HG02840 (cell line): ENCODE measurements at regions not wholly inside any gene's neighbourhood (a gene's known extent, or its start where the extent isn't known, plus 50 kb on each side); places are given as distances from the start of the nearest gene placed in this dataset.

Experiments used
- ATAC-seq: cut with Tn5 transposase; IDR thresholded peaks from one replicate; pipeline ENCODE4 v1.9.1; 2021; ENCODE audit warnings: mild to moderate bottlenecking, moderate library complexity, moderate number of reproducible peaks; ENCODE audit not compliant: unreplicated experiment, low FRiP score

DNA sequence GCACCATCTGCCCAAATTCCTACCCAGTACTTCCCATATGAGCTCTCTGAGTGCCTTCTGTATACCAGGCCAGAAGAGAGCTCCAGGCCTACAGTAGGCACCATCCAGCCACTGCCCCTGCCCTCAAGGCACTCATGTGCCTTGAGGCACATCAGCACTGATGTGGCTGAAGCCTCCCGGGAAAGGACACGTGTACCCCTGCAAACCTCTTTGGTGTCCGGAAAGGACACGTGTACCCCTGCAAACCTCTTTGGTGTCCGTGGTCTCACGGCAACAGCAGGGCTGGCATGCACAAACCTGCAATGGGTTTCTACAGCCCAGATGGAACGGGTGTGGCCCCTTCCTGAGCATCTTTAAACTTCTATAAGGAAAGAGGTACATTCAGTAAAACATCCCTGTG, 209.4 kb upstream of the IGF1R start:
- no peak for ATAC-seq

DNA sequence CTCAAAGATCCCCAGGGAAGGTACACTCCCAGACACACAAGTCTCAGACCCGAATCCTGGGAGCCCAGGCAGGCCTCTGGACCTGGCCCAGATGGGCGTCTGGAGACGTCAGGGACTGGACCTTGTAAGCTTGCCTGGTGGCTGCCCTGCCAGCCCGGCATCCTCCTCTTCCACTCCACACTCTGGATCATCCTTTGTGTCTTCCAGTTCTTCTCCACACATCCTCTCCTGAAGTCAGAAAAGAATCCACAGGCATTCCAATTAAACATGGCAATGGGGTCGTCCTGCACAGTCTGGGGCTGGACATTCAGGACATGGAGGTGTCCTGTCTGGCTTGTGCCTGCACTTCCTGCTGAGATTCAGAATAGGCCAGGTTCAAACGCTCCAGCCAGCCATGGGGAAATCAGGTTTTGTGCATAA, 208.8 kb upstream of the IGF1R start:
- no peak for ATAC-seq

DNA sequence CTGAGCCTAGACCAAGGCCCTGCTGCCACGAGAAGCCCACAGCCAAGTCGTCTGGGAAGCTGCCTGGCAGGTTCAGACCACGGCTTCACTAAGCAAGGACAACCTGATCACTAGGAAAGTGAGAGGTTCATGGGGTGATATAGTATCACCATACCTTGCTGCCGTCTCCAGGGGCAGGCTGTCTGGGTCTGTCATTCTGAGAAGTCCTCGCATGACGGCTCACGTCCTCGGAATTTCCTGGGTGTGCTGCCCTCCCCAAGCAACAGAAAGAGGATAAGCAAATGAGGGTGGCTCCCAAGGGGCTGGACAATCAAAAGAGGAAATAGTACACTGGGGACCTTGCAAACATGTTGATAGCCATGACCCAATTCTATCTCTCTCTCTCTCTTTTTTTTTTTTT, 207.4 kb upstream of the IGF1R start:
- no peak for ATAC-seq

DNA sequence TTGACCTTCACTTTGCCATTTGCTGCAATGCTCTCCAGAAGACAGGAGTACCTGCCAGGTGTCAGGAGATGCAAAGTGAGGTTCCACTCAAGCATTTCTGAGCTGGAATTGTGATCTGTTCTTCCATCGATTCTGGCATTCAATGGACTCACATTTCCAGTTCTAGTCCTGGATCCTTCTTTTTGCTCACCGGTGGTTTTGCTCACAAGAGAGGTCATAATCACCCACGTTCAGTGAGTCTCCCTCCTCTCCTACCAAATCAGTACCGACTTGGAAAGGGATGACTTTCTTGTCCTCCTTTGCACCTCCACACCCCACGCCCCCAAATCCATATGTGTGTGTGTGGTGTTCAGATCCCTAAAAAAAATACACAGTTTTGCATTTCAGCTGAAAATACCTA, 206.7 kb upstream of the IGF1R start:
- no peak for ATAC-seq

DNA sequence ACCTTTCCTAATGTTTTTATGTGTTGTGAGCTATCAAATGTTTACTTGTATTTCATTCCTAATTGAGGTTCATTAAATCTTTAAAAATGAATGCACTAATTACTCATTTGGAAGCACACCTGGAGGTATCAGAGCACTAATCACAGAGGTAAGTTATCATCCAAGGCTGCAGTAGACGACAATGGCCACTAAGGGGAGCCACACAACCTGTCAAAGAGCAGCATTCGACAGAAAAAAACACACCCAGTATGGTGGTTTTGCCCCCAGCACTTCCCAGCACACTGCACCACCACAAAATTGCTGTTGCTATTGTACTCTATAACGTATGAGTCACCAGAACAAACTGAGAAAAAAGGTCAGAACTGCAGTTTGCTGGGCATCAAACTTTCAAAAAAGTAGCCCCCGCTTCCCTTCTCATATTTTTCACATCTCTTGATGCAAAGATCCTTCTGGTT, 205.9 kb upstream of the IGF1R start:
- ATAC-seq: no peak

DNA sequence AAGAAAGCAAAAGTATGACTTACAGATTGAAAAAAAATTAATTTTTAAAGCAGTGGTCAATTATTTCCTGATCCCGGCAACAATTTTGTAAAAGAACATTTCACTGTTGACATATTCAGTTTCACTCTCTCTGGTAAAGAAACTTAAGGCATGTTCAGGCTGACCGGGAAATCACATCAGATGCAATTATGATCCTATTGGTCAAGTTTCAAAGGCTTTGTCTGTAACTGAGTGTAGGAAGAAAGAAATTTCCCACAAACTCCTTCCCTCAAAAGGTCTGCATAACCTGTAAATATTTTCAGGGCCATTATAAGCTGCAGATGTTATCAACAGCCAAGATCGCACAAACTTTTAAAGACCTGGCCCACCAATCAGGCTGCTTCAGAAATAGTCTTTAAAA, 205.4 kb upstream of the IGF1R start:
- no peak for ATAC-seq

DNA sequence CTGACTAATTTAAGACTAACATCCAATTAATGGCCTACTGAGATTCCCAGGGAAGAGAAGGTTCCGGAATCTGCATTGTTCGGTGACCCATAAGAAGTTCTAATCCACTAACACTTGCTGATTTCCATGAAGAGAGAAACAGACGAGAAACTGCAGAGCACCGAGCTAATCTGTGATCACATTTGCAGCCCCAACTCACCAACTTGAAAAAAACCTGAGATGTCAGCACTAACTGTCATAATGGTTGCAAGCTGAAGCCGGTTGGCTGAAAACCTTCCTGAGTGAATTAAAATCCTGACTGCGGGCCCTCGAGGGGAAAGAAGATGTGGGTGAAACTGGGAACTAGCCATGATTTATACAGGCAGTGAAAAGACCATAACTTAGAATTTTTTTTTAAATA, 204.8 kb upstream of the IGF1R start:
- no peak for ATAC-seq

DNA sequence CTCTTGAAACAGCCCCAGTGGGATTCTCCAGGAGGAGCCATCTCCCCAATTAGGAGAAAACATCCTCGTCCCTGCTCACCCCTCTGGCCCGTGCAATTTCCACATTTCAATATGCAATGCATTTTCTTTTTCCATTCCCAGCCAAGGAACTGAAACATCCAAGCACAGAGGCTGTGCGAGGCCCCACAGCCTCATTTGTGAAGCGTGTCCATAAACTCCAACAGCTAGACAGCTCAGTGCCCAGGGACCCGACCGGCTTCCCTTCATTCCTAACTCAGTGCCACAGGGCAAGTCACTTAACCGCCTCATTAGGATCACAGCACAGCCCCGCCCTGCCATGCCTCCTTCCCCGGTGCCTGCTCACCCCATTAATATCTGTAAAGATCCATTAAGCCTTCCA, 204.2 kb upstream of the IGF1R start:
- ATAC-seq: no peak

DNA sequence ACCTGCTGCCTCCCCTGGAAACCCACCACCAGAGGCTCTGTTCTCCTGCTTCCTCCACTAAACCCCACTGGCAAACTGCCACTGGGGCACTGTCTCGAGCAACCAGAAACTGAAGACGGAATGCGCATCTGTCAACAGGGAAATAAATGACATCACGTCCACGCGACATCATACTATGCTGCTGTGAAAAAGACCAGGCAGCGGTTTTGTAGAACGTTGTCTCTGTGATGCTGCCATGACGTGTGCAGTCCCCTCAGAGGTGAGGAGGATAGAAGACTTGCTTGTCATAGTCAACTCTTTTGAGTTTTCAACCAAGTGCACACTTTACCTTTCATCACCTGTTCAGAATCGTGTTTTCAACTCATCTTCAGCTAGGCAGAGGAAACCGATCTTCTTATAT, 203.0 kb upstream of the IGF1R start:
- ATAC-seq: no peak

DNA sequence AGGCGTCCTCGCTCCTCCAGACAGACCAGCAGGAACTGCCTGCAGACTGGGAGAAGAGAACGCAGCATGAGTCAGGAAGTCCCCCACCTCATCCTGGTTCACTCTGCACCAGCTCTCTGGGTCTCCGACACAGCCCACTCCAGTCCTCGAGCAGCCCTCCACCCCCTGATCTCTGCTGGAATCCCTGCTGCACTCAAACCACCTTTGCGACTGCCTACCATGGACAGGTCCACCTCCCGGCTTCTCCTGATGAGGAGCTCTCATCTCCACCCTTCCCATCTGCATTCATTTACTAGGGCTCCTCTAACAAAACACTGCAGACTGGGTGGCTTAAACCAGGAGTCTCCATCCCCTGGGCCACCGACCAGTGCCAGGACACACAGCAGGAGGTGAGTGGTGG, 202.3 kb upstream of the IGF1R start:
- ATAC-seq: no peak

DNA sequence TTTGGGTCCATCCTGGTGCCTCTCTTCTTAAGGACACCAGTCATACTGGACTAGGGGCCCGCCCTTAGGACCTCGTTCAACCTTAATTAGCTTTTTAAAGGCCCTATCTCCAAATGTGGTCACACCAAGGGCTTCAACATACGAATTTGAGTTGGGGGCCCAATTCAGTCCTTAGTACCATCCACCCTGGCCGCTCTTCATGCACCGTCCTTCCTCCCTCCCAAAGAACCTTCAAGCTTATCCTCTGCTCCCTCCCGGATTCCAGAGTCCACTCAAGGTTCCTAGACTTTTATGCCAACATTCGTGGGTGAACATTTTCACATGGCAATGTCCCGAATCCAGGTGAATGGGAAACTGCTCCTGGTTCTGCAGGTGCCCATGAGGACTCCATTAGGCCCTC, 201.3 kb upstream of the IGF1R start:
- ATAC-seq: no peak

DNA sequence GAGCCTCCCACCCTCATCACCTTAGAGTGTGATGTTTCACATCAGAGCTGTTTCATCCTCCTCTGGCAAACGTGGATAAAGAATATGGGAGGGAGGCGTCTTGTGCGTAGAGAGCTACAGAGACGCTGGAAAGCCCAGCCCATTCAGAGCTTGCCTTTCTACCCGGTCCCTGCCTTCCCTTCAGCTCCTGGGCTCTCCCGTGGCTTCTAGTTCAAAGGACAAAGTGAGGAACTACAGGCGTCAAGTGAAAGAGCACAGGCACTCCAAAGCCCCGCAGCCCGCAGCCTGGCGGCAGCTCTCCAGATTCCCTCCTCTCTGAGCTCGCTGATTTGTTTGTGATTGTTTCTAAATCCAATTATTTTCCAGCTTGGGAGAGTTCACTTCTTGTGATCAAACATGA, 197.1 kb upstream of the IGF1R start:
- no peak for ATAC-seq

DNA sequence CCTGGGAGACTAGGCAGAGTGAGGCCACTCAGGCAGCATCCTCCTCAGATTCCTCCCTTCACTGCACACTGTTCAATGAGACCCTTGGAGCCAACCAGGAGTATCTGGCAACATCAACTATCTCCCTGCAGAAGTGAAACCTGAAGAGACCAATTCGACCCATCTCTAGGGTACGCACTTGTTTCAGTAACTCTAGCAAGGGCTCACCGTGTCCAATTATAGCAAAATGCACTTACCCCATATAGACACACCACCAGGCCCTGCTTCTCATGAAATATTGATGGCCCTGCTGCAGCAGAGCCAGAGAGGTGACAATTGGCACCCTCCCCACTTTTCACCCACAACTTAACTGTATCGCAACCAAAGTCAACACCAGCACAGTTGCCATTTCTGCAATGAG, 196.1 kb upstream of the IGF1R start:
- no peak for ATAC-seq

DNA sequence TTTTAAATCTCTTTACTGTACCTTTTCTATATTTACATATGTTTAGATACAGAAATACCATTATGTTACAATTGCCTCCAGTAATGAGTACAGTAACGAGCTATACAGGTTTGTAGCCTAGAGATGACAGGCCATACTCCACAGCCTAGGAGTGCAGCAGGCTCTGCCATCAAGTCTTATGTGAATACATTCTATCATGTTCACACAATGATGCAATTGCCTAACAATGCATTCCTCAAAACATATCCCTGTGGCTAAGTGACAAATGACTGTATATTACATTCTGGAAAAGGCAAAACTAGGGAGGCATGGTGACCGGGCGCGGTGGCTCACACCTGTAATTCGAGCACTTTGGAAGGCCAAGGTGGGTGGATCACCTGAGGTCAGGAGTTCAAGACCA, 192.4 kb upstream of the IGF1R start:
- no peak for ATAC-seq

DNA sequence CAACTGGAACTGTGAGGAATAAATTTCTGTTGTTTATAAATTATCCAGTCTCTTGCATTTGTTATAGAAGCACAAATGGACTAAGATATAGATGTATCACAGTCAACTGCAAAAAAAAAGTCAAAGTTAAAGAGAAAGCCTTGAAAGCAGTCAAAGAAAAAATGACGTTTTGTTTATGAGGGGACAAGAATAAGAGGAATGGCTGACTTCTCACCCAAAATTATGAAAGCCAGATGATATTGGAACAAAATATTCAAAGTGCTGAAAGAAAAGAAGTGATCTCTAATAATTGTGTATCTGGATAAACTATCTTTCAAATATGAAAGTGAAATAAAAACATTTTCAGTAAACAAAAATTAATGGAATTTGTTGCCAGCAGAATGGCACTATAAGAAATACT, 171.8 kb upstream of the IGF1R start:
- no peak for ATAC-seq

DNA sequence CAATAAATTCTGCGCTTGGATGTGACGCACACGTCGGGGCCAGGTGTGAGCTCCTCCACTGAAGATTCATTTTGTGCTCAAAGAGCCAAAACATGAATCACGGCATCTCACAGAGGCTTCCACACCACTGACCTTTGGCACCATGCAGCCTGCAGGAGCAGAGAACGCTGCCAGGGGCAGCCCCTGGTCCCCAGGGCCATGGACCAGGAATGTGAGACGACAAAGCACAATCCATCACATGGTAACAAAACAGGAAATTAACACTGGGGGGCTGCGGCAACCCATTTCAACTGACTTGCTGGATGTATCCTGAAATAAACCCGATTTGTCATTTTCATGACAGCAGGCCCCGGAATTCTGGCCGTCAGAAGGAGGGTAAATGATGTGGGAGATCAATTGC, 167.5 kb upstream of the IGF1R start:
- no peak for ATAC-seq

DNA sequence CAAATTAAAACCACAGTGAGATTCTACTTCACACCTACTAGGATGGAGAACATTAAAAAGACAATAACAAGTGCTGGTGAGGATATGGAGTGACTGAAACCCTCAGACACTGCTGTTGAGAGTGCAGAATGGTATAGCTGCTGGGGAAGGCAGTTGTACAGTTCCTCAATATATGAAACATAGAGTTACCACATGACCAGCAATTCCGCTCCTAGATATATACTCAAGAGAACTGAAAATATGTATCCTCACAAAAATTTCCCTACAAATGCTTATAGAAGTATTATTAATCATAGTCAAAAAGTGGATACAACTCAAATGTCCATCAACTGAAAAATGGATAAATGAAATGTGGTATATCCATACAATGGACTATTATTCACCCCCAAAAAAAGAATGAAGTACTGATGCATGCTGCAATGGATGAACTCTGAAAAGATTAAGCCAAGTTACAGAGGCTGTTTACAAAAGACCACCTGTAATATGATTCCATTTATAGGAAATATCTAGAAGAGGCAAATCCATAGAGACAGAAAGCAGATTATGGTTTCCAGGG, 164.7 kb upstream of the IGF1R start:
- ATAC-seq: no peak

DNA sequence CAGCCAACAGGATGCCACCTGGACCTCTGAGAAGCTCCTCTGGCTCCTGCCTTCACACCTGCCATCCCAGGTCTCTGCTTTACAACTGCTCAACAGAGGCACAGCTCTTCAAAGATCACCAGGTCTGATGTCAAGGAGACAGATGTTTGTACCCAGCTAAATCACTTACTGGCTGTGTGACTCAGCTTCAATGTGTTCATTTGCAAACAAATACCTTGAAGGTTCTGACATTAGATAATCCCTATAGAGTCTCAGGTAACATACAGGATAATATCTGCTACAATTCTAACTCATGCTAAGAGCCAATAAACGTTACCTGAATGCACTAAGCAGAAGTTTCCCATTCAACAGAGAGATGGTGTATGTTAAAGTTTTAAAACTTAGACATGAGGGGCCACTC, 163.4 kb upstream of the IGF1R start:
- ATAC-seq: no peak

DNA sequence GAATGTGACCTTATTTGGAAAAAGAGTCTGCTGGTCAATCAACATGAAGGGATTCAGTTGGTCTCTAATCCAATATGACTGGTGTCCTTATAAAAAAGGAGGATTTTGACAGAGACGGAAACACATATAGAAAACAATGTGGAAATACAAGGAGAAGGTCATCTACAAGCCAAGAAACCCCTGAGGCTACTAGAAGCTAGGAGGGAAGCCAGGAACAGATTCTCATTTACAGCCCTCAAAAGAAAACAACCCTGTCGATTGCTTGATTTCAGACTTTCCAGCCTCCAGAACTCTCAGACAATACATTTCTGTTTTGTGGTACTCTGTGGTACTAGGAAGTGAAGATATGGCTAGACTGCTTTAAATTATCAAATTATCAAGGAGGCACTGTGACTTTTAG, 162.9 kb upstream of the IGF1R start:
- no peak for ATAC-seq

DNA sequence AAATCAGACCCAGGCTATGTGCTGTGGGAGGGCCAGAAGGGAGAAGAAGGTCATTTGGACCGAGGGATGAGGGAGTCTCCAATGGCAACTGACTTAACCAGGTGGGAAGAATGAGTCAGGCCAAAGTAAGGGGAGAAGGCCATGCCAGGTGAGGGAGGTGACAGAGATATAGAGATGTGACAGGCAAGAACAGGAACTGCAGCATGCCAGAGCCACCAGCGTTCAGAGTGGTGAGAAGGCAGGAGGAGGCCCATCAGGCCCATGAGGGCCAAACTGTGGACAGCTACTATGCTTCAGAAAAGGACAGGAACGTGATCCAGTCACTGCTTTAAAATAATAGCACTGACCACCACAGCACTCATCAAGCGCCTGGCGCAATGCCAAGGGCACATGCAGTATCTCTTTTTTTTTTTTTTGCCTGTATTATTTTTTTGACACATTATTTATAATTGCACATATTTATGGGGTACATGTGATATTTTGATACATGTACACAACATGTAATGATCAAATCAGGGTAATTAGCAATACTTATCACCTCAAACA, 154.3 kb upstream of the IGF1R start:
- no peak for ATAC-seq

DNA sequence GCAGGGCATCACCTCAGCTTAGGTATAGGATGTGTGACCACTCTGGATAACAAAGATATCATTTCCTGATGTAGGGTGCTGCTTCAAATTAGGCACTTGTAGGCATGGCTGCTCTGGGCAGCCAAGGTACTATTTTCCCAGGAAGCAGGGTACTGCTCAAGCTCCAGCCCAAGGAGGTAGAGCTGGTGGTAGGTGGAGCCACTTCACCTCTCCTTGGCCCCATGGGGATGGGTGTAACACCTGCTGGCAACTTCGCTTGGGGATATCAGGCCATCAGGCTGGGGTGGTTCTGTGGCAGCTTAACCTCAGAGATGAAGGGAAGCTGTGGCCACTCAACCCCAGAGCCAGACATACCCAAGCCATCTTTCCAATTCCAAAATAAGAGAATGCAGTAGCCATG, 147.1 kb upstream of the IGF1R start:
- no peak for ATAC-seq

DNA sequence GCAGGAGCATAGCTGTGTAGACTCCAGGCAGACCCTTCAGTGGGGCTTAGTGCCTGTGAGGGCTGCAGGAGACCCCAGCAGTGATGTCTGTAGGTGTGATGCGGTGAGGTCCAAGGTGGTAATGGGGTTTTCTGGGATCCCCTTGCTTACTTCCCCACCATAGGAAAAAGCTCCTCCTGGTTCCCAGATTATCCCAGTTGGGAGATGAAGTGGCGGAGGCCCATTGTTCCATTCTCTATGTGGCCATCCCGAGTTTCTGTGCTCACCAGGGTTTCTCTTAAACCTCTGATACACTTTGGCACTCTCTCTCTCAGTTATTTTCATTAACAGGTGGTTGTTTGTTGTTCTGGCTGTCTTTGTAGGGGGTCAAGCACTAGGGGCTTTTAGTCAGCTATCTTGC, 146.7 kb upstream of the IGF1R start:
- ATAC-seq: no peak

DNA sequence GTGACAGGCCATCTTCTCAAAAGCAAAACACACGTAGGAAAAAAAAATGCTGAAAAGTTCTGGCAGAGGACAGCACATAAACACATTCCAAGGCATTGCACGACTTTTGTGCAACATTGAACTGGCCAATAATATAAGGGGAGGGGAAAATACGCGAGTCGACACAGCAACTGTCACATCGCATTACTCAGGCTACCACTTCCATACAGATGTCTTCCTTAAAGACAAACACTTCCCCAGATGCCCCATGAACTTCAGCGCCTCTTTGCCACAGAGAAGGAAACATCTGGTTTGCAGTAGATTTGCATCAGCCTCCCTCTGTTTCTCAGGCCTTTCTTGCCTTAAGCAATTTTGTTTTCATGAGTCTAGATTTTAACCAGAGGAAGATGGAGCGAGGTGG, 144.4 kb upstream of the IGF1R start:
- no peak for ATAC-seq
